GM21825 (cell line): ENCODE measurements at regions not wholly inside any gene's neighbourhood (a gene's known extent, or its start where the extent isn't known, plus 50 kb on each side); places are given as distances from the start of the nearest gene placed in this dataset.
"Not testable (repeated sequence)": the region's sequence is repeated elsewhere in the genome, so short reads cannot be mapped to it uniquely, and the experiment has no call there.

Source experiments
- ATAC-seq: cut with Tn5 transposase; IDR thresholded peaks from one replicate; pipeline ENCODE4 v1.9.1; 2021; ENCODE audit warnings: mild to moderate bottlenecking, moderate library complexity; ENCODE audit not compliant: unreplicated experiment

GRCh38 chr17:77560841-77561240 is 397.7 kb upstream of the TNRC6C start:
- ATAC-seq = no peak

- ATAC-seq = not testable (repeated sequence)
Measured at GRCh38 chr17:77562361-77562760, 396.1 kb upstream of the TNRC6C start.

- no peak for ATAC-seq
Measured at GRCh38 chr17:77563439-77564102, 394.9 kb upstream of the TNRC6C start.

- no peak for ATAC-seq
Measured at GRCh38 chr17:77564278-77564920, 394.1 kb upstream of the TNRC6C start.

- no peak for ATAC-seq
Measured at GRCh38 chr17:77565166-77565565, 393.3 kb upstream of the TNRC6C start.

GRCh38 chr17:77566151-77566550 is 392.4 kb upstream of the TNRC6C start:
- ATAC-seq = no peak

- no peak for ATAC-seq
Measured at GRCh38 chr17:77566566-77567138, 391.9 kb upstream of the TNRC6C start.

GRCh38 chr17:77568540-77568939 is 390.0 kb upstream of the TNRC6C start:
- no peak for ATAC-seq

- ATAC-seq = no peak
Measured at GRCh38 chr17:77569846-77570564, 388.5 kb upstream of the TNRC6C start.

- ATAC-seq = no peak
Measured at GRCh38 chr17:77570565-77570898, 388.0 kb upstream of the TNRC6C start.

GRCh38 chr17:77571155-77571981 is 387.1 kb upstream of the TNRC6C start:
- ATAC-seq = no peak

- no peak for ATAC-seq
Measured at GRCh38 chr17:77572065-77572601, 386.4 kb upstream of the TNRC6C start.

GRCh38 chr17:77572851-77573250 is 385.7 kb upstream of the TNRC6C start:
- ATAC-seq = no peak

GRCh38 chr17:77577491-77577890 is 381.0 kb upstream of the TNRC6C start:
- no peak for ATAC-seq

- no peak for ATAC-seq
Measured at GRCh38 chr17:77579131-77579530, 379.4 kb upstream of the TNRC6C start.

- ATAC-seq = no peak
Measured at GRCh38 chr17:77579682-77580081, 378.8 kb upstream of the TNRC6C start.

GRCh38 chr17:77580531-77581270 is 377.8 kb upstream of the TNRC6C start:
- ATAC-seq = no peak

GRCh38 chr17:77581480-77581879 is 377.0 kb upstream of the TNRC6C start:
- ATAC-seq = no peak

GRCh38 chr17:77585142-77585860 is 373.2 kb upstream of the TNRC6C start:
- ATAC-seq = no peak
